Head of caudate nucleus (tissue), 42 donors: ENCODE measurements at regions not wholly inside any gene's neighbourhood (a gene's known extent, or its start where the extent isn't known, plus 50 kb on each side); places are given as distances from the start of the nearest gene placed in this dataset.
A peak's percentile ranks its signal among the peaks of the same experiment; 100 is the strongest.

Source experiments
- DNase-seq, 42 donors: peaks; one replicate each; pipeline versions ENCODE4 v3.0.0 to v3.0.0-alpha.2; 2020 to 2021; ENCODE audit warnings: mixed read lengths in 7 of 42
- intact Hi-C: fragments of 100-400 bp; cut with DNase I; formaldehyde crosslinking; loops from one replicate; pipeline ENCODE4 v1.15.0; 2022

- no peak for DNase-seq
- intact Hi-C loops: no loop called here
Observed at GRCh38 chr10:4522296-4523000, 303.6 kb upstream of the AKR1E2 start.

- DNase-seq: no peak
- intact Hi-C loops: no loop called here
Observed at GRCh38 chr10:4519658-4520402, 306.2 kb upstream of the AKR1E2 start.

- intact Hi-C loops: no loop called here
- DNase-seq: no peak
Observed at GRCh38 chr10:4517746-4518145, 308.3 kb upstream of the AKR1E2 start.

GRCh38 chr10:4515721-4516120, 310.3 kb upstream of the AKR1E2 start:
- no peak for DNase-seq
- intact Hi-C loops: no loop called here

- intact Hi-C loops: no loop called here
- DNase-seq: peak in 31 of 42 donors; percentile 0 to 57 (median 25)
Observed at GRCh38 chr10:4514445-4515108, 311.4 kb upstream of the AKR1E2 start.

GRCh38 chr10:4512671-4513240, 313.3 kb upstream of the AKR1E2 start:
- peak in 7 of 42 donors; percentile 6 to 23 (median 12) for DNase-seq
- intact Hi-C loops: no loop called here

- intact Hi-C loops: no loop called here
- no peak for DNase-seq
Observed at GRCh38 chr10:4512196-4512595, 313.8 kb upstream of the AKR1E2 start.

GRCh38 chr10:4511509-4511908, 314.5 kb upstream of the AKR1E2 start:
- DNase-seq: no peak
- intact Hi-C loops: no loop called here

GRCh38 chr10:4509405-4509804, 316.6 kb upstream of the AKR1E2 start:
- intact Hi-C loops: no loop called here
- DNase-seq: no peak

- intact Hi-C loops: no loop called here
- no peak for DNase-seq
Observed at GRCh38 chr10:4506095-4506494, 319.9 kb upstream of the AKR1E2 start.

GRCh38 chr10:4504550-4504949, 321.5 kb upstream of the AKR1E2 start:
- no peak for DNase-seq
- intact Hi-C loops: no loop called here

- intact Hi-C loops: no loop called here
- DNase-seq: no peak
Observed at GRCh38 chr10:4503076-4503475, 322.9 kb upstream of the AKR1E2 start.

- DNase-seq: no peak
- intact Hi-C loops: no loop called here
Observed at GRCh38 chr10:4501306-4501705, 324.7 kb upstream of the AKR1E2 start.

- intact Hi-C loops: no loop called here
- DNase-seq: no peak
Observed at GRCh38 chr10:4498711-4499251, 327.2 kb upstream of the AKR1E2 start.

GRCh38 chr10:4494551-4494950, 331.5 kb upstream of the AKR1E2 start:
- intact Hi-C loops: no loop called here
- no peak for DNase-seq

- DNase-seq: no peak
- intact Hi-C loops: no loop called here
Observed at GRCh38 chr10:4492202-4492601, 333.8 kb upstream of the AKR1E2 start.

- no peak for DNase-seq
- intact Hi-C loops: no loop called here
Observed at GRCh38 chr10:4488904-4489303, 337.1 kb upstream of the AKR1E2 start.

GRCh38 chr10:4485636-4486035, 340.4 kb upstream of the AKR1E2 start:
- intact Hi-C loops: no loop called here

GRCh38 chr10:4483811-4484210, 342.2 kb upstream of the AKR1E2 start:
- intact Hi-C loops: no loop called here
- DNase-seq: no peak

More at GRCh38 chr10:4485636-4486035, 340.4 kb upstream of the AKR1E2 start:
- no peak for DNase-seq

GRCh38 chr10:4482659-4483058, 343.3 kb upstream of the AKR1E2 start:
- no peak for DNase-seq
- intact Hi-C loops: no loop called here
